SU-DHL-6 (cell line): ENCODE measurements at regions not wholly inside any gene's neighbourhood (a gene's known extent, or its start where the extent isn't known, plus 50 kb on each side); places are given as distances from the start of the nearest gene placed in this dataset.
"Not testable (repeated sequence)": the region's sequence is repeated elsewhere in the genome, so short reads cannot be mapped to it uniquely, and the experiment has no call there.

Source experiments
- H2AFZ ChIP-seq: fragments of 200-600 bp; sonication (generic); 2 replicates; pipeline ENCODE4 v1.6.1; 2014; ENCODE audit warnings: low read depth, mild to moderate bottlenecking, moderate library complexity, mixed read lengths, antibody characterized with exemption, low read length; ENCODE audit not compliant: severe bottlenecking
- H3F3A ChIP-seq: fragments of 200-600 bp; shearing (Covaris generic); 2 replicates; pipeline ENCODE4 v1.6.0; 2016; ENCODE audit warnings: antibody characterized with exemption, mild to moderate bottlenecking; ENCODE audit not compliant: insufficient read depth
- H3K27ac ChIP-seq: fragments of 200-600 bp; sonication (generic); 2 replicates; pipeline ENCODE4 v1.5.1; 2016; ENCODE audit warnings: low read depth, mild to moderate bottlenecking, low read length, moderate library complexity, mixed read lengths
- H3K27me3 ChIP-seq: fragments of 200-600 bp; sonication (generic), shearing (Covaris generic); 2 replicates; pipeline ENCODE4 v1.6.0; 2014; ENCODE audit warnings: mild to moderate bottlenecking, low read length
- H3K36me3 ChIP-seq: fragments of 200-600 bp; sonication (generic); 2 replicates; pipeline ENCODE4 v1.6.1; 2014; ENCODE audit warnings: mild to moderate bottlenecking, low read length, mixed read lengths
- H3K4me2 ChIP-seq: fragments of 300-600, 200-600 bp; shearing (Covaris generic), sonication (generic); 2 replicates; pipeline ENCODE4 v1.6.0; 2014; ENCODE audit warnings: low read length, low read depth, mild to moderate bottlenecking; ENCODE audit not compliant: poor library complexity, severe bottlenecking
- H3K4me3 ChIP-seq: fragments of 200-600 bp; sonication (generic); 2 replicates; pipeline ENCODE4 v1.5.1; 2014; ENCODE audit warnings: antibody characterized with exemption, low read length, mild to moderate bottlenecking, mixed read lengths; ENCODE audit not compliant: insufficient read depth, poor library complexity, severe bottlenecking
- H3K79me2 ChIP-seq: fragments of 200-600 bp; sonication (generic); 2 replicates; pipeline ENCODE4 v1.6.1; 2014; ENCODE audit warnings: mild to moderate bottlenecking, low read length, moderate library complexity; ENCODE audit not compliant: insufficient read depth
- H3K9ac ChIP-seq: fragments of 200-600 bp; sonication (generic); 2 replicates; pipeline ENCODE4 v1.7.0; 2014; ENCODE audit warnings: mild to moderate bottlenecking, low read length
- H3K9me2 ChIP-seq: fragments of 200-600 bp; sonication (generic); replicated peaks from 2 replicates; pipeline ENCODE4 v1.6.1; 2014; ENCODE audit warnings: low read length; ENCODE audit not compliant: insufficient read depth
- H3K9me3 ChIP-seq: fragments of 200-600 bp; sonication (generic); 2 replicates; pipeline ENCODE4 v1.6.1; 2014; ENCODE audit warnings: low read length, mixed read lengths; ENCODE audit not compliant: insufficient read depth
- H4K20me1 ChIP-seq: fragments of 200-600 bp; sonication (generic); 2 replicates; pipeline ENCODE4 v1.6.1; 2014; ENCODE audit warnings: low read depth, mild to moderate bottlenecking, antibody characterized with exemption, low read length, moderate library complexity, mixed read lengths
- EZH2phosphoT487 ChIP-seq: fragments of 200-600 bp; sonication (generic), shearing (Covaris generic); conservative IDR thresholded peaks from 2 replicates; pipeline ENCODE4 v1.6.1; 2018; ENCODE audit warnings: mild to moderate bottlenecking, antibody characterized with exemption, low read length, moderate library complexity, mixed read lengths
- TF ChIP-seq, protein P1 (sequence below): fragments of 200-600 bp; sonication (generic); IDR thresholded peaks from one replicate; pipeline ENCODE4 v1.5.1; 2017; ENCODE audit warnings: antibody characterized with exemption, mild to moderate bottlenecking, low read length, moderate library complexity; ENCODE audit not compliant: insufficient read depth, poor library complexity, severe bottlenecking

DNA sequence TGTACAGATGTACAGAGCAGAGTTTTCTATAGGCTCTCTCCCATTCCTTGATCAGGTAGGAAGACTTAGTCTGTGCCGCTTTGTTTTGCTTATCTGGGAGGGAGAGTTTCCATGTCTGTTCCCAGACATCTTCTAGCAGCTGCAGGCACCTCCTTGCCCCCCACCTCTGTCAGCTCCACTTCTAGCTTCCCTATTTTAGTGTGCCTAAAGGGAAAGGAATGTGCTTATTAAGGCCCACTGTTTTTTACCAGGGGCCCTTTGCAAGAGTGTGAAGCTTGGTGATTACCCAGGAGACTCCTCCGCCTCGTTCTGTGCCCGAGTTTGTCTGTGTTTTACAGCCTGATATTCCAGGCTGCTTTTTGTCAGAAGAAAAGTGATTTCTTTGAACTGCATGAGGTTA is 1984.4 kb downstream of the OLFM4 start:
- Histone ChIP-seq H2AFZ (no peak overlapping the region), H3F3A (no peaks in the 10 kb centered on the region), H3K9ac (no peak overlapping the region), H3K9me3 (no peaks in the 10 kb centered on the region), H3K27ac (no peak overlapping the region), H3K4me2 (no peak overlapping the region), H3K36me3 (no peaks in the 10 kb centered on the region), H3K4me3 (no peak overlapping the region), H4K20me1 (no peaks in the 10 kb centered on the region), H3K9me2 (no peaks in the 10 kb centered on the region), H3K27me3 (no peaks in the 10 kb centered on the region), H3K79me2 (no peaks in the 10 kb centered on the region)
- TF ChIP-seq, protein P1, sequence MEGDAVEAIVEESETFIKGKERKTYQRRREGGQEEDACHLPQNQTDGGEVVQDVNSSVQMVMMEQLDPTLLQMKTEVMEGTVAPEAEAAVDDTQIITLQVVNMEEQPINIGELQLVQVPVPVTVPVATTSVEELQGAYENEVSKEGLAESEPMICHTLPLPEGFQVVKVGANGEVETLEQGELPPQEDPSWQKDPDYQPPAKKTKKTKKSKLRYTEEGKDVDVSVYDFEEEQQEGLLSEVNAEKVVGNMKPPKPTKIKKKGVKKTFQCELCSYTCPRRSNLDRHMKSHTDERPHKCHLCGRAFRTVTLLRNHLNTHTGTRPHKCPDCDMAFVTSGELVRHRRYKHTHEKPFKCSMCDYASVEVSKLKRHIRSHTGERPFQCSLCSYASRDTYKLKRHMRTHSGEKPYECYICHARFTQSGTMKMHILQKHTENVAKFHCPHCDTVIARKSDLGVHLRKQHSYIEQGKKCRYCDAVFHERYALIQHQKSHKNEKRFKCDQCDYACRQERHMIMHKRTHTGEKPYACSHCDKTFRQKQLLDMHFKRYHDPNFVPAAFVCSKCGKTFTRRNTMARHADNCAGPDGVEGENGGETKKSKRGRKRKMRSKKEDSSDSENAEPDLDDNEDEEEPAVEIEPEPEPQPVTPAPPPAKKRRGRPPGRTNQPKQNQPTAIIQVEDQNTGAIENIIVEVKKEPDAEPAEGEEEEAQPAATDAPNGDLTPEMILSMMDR, result no peak
- TF ChIP-seq EZH2phosphoT487, result no peak

DNA sequence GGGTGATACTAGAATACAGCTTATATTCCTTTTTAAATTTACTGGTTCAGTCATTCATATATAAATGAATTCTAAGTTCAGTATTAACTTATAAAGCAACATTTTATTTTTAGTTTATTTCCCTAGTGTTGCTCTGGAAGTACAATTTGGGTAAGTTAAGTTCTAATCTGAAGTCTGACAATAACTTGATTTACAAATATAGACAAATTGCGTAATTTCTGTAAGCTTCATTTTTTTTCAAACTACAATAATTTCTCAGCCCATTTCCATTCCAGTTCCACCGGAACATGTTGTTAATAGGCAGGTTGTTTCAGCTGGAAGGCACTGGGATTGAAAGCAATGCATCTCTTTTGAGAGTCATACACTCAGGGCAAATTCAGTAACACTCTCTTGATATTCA is 2000.7 kb downstream of the OLFM4 start:
- Histone ChIP-seq H4K20me1 (no peaks in the 10 kb centered on the region), H3K9ac (no peak overlapping the region), H3K79me2 (no peaks in the 10 kb centered on the region), H2AFZ (no peak overlapping the region), H3F3A (no peaks in the 10 kb centered on the region), H3K4me2 (no peak overlapping the region), H3K36me3 (no peaks in the 10 kb centered on the region), H3K27me3 (no peaks in the 10 kb centered on the region), H3K4me3 (no peak overlapping the region), H3K9me2 (no peaks in the 10 kb centered on the region), H3K27ac (no peak overlapping the region), H3K9me3 (peaks cover 6% of the 10 kb centered on the region; the same call in 1 of the 2 replicates)
- TF ChIP-seq, protein P1, result no peak
- no peak for TF ChIP-seq EZH2phosphoT487

- Histone ChIP-seq H4K20me1 (no peaks in the 10 kb centered on the region), H3K9ac (no peak overlapping the region), H3K27me3 (no peaks in the 10 kb centered on the region), H3K9me3 (no peaks in the 10 kb centered on the region; the same call in 1 of the 2 replicates), H3K36me3 (no peaks in the 10 kb centered on the region), H3K27ac (no peak overlapping the region), H3F3A (no peaks in the 10 kb centered on the region), H3K4me3 (no peak overlapping the region), H3K9me2 (no peaks in the 10 kb centered on the region), H2AFZ (no peak overlapping the region), H3K79me2 (no peaks in the 10 kb centered on the region), H3K4me2 (no peak overlapping the region)
- no peak for TF ChIP-seq EZH2phosphoT487
- TF ChIP-seq, protein P1, result no peak
These were observed 2009.6 kb downstream of the OLFM4 start for GRCh38 chr13:55038230-55038629.

- not testable (repeated sequence) for H3K27me3 ChIP-seq, H3K9me2 ChIP-seq, H4K20me1 ChIP-seq
These were observed 2025.4 kb downstream of the OLFM4 start for GRCh38 chr13:55053891-55054550.

DNA sequence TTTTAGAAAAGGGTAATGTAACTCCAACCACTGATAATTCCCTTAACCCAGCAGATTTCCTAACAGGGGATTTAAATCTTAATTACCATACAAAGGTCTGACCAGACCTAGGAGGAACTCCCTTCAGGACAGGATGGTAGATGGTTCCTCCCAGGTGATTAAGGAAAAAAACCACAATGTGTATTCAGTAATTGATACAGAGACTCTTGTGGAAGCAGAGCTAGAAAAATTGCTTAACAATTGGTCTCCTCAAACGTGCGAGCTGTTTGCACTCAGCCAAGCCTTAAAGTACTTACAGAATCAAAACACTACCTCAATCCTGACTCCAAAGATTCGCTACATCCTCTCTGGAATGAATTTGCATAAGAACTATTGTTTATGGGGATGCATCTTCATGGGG is 2027.1 kb downstream of the OLFM4 start:
- H3K4me3 ChIP-seq, H3K9ac ChIP-seq, H3K27me3 ChIP-seq, H3K9me2 ChIP-seq, H2AFZ ChIP-seq, H3K36me3 ChIP-seq, H3K4me2 ChIP-seq, H3F3A ChIP-seq, H4K20me1 ChIP-seq, H3K9me3 ChIP-seq, H3K79me2 ChIP-seq, H3K27ac ChIP-seq: not testable (repeated sequence)

More at GRCh38 chr13:55053891-55054550, 2025.4 kb downstream of the OLFM4 start:
- not testable (repeated sequence) for H3K27ac ChIP-seq, H3K9ac ChIP-seq, H3K9me3 ChIP-seq, H3K79me2 ChIP-seq, H3K4me2 ChIP-seq, H3K4me3 ChIP-seq, H3F3A ChIP-seq, H2AFZ ChIP-seq, H3K36me3 ChIP-seq
